Mucosa of descending colon (tissue), 3 donors: ENCODE measurements at regions not wholly inside any gene's neighbourhood (a gene's known extent, or its start where the extent isn't known, plus 50 kb on each side); places are given as distances from the start of the nearest gene placed in this dataset.
A peak's percentile ranks its signal among the peaks of the same experiment; 100 is the strongest.

Experiments used
- ATAC-seq: fragments of 200-7000 bp; cut with Tn5 transposase; one replicate; pipeline ENCODE4 v1.9.1; 2020; ENCODE audit warnings: mild to moderate bottlenecking, moderate library complexity
- DNase-seq, 3 donors: peaks; one replicate each; pipeline ENCODE4 v3.0.0-alpha.2; 2020
- H3K36me3 ChIP-seq: fragments of 200-600 bp; one replicate; pipeline ENCODE4 v1.8.0; 2021; ENCODE audit warnings: low read depth, mild to moderate bottlenecking
- H3K4me1 ChIP-seq: fragments of 200-600 bp; one replicate; pipeline ENCODE4 v1.8.0; 2021; ENCODE audit warnings: low read depth, mild to moderate bottlenecking
- H3K4me3 ChIP-seq: fragments of 200-600 bp; one replicate; pipeline ENCODE4 v1.8.0; 2021; ENCODE audit warnings: mild to moderate bottlenecking
- H3K9me3 ChIP-seq: fragments of 200-600 bp; one replicate; pipeline ENCODE4 v1.8.0; 2021; ENCODE audit warnings: mild to moderate bottlenecking
- intact Hi-C, 2 donors: fragments of 100-400 bp; cut with DNase I in 1 of 2; cut with micrococcal nuclease in 1 of 2; formaldehyde crosslinking; loops; one replicate each; pipeline versions ENCODE4 v1.11.0 to v1.11.1; 2022; cut with DNase I, micrococcal nuclease
- TF ChIP-seq, protein P1 (sequence below): fragments of 200-600 bp; IDR thresholded peaks from one replicate; pipeline ENCODE4 v1.8.0; 2022; ENCODE audit warnings: antibody characterized with exemption, mild to moderate bottlenecking
- donor health status: DM: no; HTN: no; CAD: no; lungs with moderate emphysema.
- donor health status: DM: no; HTN: no; CAD: no.
- donor health status: DM: no; HTN: yes; CAD: no.

DNA sequence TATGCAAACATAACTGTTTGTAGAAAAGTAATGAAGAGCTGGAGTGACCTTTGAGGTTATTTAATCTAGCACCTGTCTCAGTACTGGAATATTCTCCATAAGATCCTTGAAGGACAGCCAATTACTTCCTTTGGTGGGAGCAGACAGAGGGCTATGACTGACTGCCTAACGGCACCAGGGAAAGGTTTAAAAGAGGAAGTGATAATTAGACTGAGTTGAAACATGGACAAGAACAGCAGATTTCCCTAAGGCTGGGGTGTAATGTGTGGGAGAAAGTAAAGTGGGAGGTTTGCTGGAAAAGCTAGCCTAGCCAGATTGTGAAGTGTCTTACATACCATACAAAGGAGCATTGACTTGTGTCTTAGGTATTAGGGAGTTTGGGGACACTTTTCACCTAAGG lies 191.3 kb upstream of the PCDH9 start:
- no peaks in the 10 kb centered on the region for H3K4me1 ChIP-seq
- no peaks in the 10 kb centered on the region for H3K36me3 ChIP-seq
- ATAC-seq (no peak), DNase-seq (no peak)
- intact Hi-C loops = no loop called here
- H3K9me3 ChIP-seq = no peaks in the 10 kb centered on the region
- no peak overlapping the region for H3K4me3 ChIP-seq
- TF ChIP-seq, protein P1, sequence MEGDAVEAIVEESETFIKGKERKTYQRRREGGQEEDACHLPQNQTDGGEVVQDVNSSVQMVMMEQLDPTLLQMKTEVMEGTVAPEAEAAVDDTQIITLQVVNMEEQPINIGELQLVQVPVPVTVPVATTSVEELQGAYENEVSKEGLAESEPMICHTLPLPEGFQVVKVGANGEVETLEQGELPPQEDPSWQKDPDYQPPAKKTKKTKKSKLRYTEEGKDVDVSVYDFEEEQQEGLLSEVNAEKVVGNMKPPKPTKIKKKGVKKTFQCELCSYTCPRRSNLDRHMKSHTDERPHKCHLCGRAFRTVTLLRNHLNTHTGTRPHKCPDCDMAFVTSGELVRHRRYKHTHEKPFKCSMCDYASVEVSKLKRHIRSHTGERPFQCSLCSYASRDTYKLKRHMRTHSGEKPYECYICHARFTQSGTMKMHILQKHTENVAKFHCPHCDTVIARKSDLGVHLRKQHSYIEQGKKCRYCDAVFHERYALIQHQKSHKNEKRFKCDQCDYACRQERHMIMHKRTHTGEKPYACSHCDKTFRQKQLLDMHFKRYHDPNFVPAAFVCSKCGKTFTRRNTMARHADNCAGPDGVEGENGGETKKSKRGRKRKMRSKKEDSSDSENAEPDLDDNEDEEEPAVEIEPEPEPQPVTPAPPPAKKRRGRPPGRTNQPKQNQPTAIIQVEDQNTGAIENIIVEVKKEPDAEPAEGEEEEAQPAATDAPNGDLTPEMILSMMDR = no peak

DNA sequence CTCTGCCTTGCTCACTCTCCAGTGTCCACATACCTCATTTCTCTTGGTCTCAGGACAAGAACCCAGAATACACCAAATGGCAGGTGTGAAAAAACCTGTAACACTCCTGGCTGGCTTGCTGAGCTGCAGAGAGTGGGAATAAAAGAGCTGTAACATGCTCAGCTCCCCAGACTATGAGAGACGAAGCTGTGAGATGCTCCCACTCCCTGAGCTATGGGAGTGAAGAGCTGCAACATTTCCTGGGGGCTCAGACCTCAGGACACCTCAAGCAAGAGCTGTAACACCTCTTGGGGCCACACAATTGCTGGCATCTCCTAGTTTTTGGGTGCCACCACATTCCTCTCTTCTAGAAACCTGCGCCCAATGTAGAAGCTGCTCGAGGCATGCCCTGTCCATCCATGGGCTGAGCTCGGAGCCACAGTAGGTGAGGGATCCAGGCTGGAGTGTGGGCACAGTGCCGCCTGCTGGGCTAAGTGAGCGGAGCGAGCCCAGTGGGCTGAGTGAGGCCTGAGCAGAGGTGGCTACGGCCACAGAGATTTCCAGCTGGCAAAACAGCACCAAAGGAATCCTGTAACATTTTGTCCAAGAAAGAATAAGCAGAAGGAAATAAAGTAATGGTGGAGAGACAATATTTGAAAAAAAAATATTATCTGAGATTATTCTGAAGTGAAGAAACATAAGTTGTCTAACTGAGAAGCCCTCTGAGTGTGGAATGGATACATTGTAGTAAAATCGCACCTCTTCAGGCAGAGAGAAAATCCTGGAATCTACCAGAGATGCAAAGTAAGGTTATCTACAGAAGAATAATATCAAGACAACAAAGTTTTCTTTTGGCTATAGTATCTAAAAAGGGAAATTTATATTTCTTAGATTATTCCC lies 186.2 kb upstream of the PCDH9 start:
- peak; percentile 70 for ATAC-seq
- intact Hi-C loops = no loop called here
- DNase-seq = peak in 2 of 3 donors; percentile 10 to 27

GRCh38 chr13:67410645-67411044 lies 180.5 kb upstream of the PCDH9 start:
- DNase-seq (no peak), ATAC-seq (no peak)
- intact Hi-C loops = no loop called here
- Histone ChIP-seq H3K4me3 (no peak overlapping the region), H3K4me1 (no peaks in the 10 kb centered on the region), H3K9me3 (no peaks in the 10 kb centered on the region), H3K36me3 (no peaks in the 10 kb centered on the region)
- TF ChIP-seq, protein P1 = no peak

More for the DNA sequence above, 186.2 kb upstream of the PCDH9 start:
- no peak overlapping the region for H3K4me3 ChIP-seq
- H3K4me1 ChIP-seq = no peaks in the 10 kb centered on the region
- no peaks in the 10 kb centered on the region for H3K9me3 ChIP-seq
- TF ChIP-seq, protein P1 = no peak
- no peaks in the 10 kb centered on the region for H3K36me3 ChIP-seq

DNA sequence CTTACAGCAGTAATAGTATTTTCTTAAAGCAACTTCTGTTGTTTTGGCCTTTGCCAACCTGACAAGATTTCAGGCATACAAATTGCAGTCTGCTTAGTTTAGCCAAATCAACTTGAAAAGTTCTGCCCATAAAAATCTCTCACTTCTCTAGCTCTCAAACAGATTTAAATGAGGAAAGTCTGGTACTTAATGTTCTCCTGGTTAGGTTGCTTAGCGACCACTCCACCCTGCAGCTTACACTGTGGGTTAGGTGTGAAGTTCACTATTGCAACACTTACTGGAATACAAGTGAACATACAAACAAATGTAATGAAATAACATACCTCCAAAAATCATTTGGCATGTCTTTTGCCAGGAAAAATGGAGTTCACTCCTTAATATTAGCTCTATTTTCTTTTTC lies 178.7 kb upstream of the PCDH9 start:
- no peak for DNase-seq
- Histone ChIP-seq H3K9me3 (no peaks in the 10 kb centered on the region), H3K36me3 (no peaks in the 10 kb centered on the region), H3K4me1 (no peaks in the 10 kb centered on the region), H3K4me3 (no peak overlapping the region)
- ATAC-seq = no peak
- intact Hi-C loops = no loop called here
- TF ChIP-seq, protein P1 = no peak

DNA sequence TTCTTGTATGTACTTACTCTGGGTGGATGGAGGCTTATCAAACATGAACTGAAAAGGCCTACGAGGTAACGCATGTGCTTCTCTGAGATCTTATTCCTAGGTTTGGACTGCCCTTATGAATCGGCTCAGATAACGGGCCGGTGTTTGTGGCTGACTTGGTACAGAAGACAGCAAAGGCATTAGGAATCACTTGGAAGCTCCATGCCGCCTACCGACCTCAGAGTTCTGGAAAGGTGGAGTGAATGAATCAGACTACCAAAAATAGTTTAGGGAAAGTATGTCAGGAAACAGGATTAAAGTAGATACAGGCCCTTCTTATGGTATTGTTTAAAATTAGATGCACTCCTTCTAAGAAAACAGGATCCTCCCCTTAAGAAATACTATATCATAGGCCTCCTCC lies 172.4 kb upstream of the PCDH9 start:
- Histone ChIP-seq H3K36me3 (no peaks in the 10 kb centered on the region), H3K4me1 (no peaks in the 10 kb centered on the region), H3K9me3 (no peaks in the 10 kb centered on the region), H3K4me3 (no peak overlapping the region)
- TF ChIP-seq, protein P1 = no peak
- ATAC-seq (no peak), DNase-seq (no peak)
- intact Hi-C loops = no loop called here
